ENCODE measurements at regions not wholly inside any gene's neighbourhood (a gene's known extent, or its start where the extent isn't known, plus 50 kb on each side); places are given as distances from the start of the nearest gene placed in this dataset.

GRCh38 chr12:73067616-73068015 lies 795.4 kb downstream of the TRHDE start:
- BruUV-seq (replicated peaks), result no TSS peak
- no peak for DNase-seq (ENCODE audit: low spot score)
- CTCF ChIA-PET, result no interaction called here

GRCh38 chr12:73072214-73072613 lies 800.0 kb downstream of the TRHDE start:
- ChIA-PET CTCF (no interaction called here), POLR2A (ENCODE audit: low non-redundant PET) (no interaction called here)
- Histone ChIP-seq H3K9me3 (ENCODE audit: low read depth, low read length, poor library complexity, severe bottlenecking) (no peaks in the 10 kb centered on the region), H3K27me3 (replicated peaks; ENCODE audit: insufficient read depth, low read depth, low read length, poor library complexity) (no peaks in the 10 kb centered on the region), H3K27ac (ENCODE audit: low read depth, low read length, poor library complexity, severe bottlenecking) (no peak overlapping the region), H3K4me1 (ENCODE audit: insufficient read depth, low read length, poor library complexity, severe bottlenecking) (no peaks in the 10 kb centered on the region), H3K36me3 (ENCODE audit: insufficient read depth, low read length, poor library complexity, severe bottlenecking) (no peaks in the 10 kb centered on the region), H3K4me3 (ENCODE audit: low read depth, low read length, poor library complexity, severe bottlenecking) (no peak overlapping the region)
- TF ChIP-seq CTCF (conservative IDR thresholded peaks at IDR 0.05; ENCODE audit: low read depth, low read length) (no peak), EZH2 (IDR thresholded peaks at IDR 0.05; ENCODE audit: borderline replicate concordance, low read depth, low read length, poor library complexity, severe bottlenecking) (no peak)
- DNase-seq (ENCODE audit: low spot score), result no peak
- intact Hi-C loops (cut with micrococcal nuclease; ENCODE audit: unreplicated experiment), result no loop called here
- BruUV-seq (replicated peaks), result no TSS peak

More at GRCh38 chr12:73067616-73068015, 795.4 kb downstream of the TRHDE start:
- Histone ChIP-seq H3K27me3 (replicated peaks; ENCODE audit: insufficient read depth, low read depth, low read length, poor library complexity) (no peaks in the 10 kb centered on the region), H3K4me3 (ENCODE audit: low read depth, low read length, poor library complexity, severe bottlenecking) (no peak overlapping the region), H3K36me3 (ENCODE audit: insufficient read depth, low read length, poor library complexity, severe bottlenecking) (no peaks in the 10 kb centered on the region), H3K27ac (ENCODE audit: low read depth, low read length, poor library complexity, severe bottlenecking) (no peak overlapping the region), H3K4me1 (ENCODE audit: insufficient read depth, low read length, poor library complexity, severe bottlenecking) (no peaks in the 10 kb centered on the region), H3K9me3 (ENCODE audit: low read depth, low read length, poor library complexity, severe bottlenecking) (no peaks in the 10 kb centered on the region)
- POLR2A ChIA-PET (ENCODE audit: low non-redundant PET), result no interaction called here
- intact Hi-C loops (cut with micrococcal nuclease; ENCODE audit: unreplicated experiment), result no loop called here
- TF ChIP-seq CTCF (conservative IDR thresholded peaks at IDR 0.05; ENCODE audit: low read depth, low read length), result no peak
- no peak for TF ChIP-seq EZH2 (IDR thresholded peaks at IDR 0.05; ENCODE audit: borderline replicate concordance, low read depth, low read length, poor library complexity, severe bottlenecking)

- ChIA-PET POLR2A (ENCODE audit: low non-redundant PET) (no interaction called here), CTCF (no interaction called here)
- intact Hi-C loops (cut with micrococcal nuclease; ENCODE audit: unreplicated experiment), result no loop called here
- no peak for DNase-seq (ENCODE audit: low spot score)
- TF ChIP-seq EZH2 (IDR thresholded peaks at IDR 0.05; ENCODE audit: borderline replicate concordance, low read depth, low read length, poor library complexity, severe bottlenecking) (no peak), CTCF (conservative IDR thresholded peaks at IDR 0.05; ENCODE audit: low read depth, low read length) (no peak)
- Histone ChIP-seq H3K9me3 (ENCODE audit: low read depth, low read length, poor library complexity, severe bottlenecking) (no peaks in the 10 kb centered on the region), H3K27ac (ENCODE audit: low read depth, low read length, poor library complexity, severe bottlenecking) (no peak overlapping the region), H3K36me3 (ENCODE audit: insufficient read depth, low read length, poor library complexity, severe bottlenecking) (no peaks in the 10 kb centered on the region), H3K4me3 (ENCODE audit: low read depth, low read length, poor library complexity, severe bottlenecking) (no peak overlapping the region), H3K4me1 (ENCODE audit: insufficient read depth, low read length, poor library complexity, severe bottlenecking) (no peaks in the 10 kb centered on the region), H3K27me3 (replicated peaks; ENCODE audit: insufficient read depth, low read depth, low read length, poor library complexity) (no peaks in the 10 kb centered on the region)
- BruUV-seq (replicated peaks), result no TSS peak
Observed at GRCh38 chr12:73076760-73077159, 804.6 kb downstream of the TRHDE start.

Data from A673 (cell line).